Activated naive CD4-positive, alpha-beta T cell treated with anti-CD3 and anti-CD28 coated beads, Interleukin-2, amount 50 U/mL, for 24 hours (primary cell): ENCODE measurements at regions not wholly inside any gene's neighbourhood (a gene's known extent, or its start where the extent isn't known, plus 50 kb on each side); places are given as distances from the start of the nearest gene placed in this dataset.
"Not testable (repeated sequence)": the region's sequence is repeated elsewhere in the genome, so short reads cannot be mapped to it uniquely, and the experiment has no call there.

ENCODE experiments used
- H3K27ac Mint-ChIP-seq: one replicate; pipeline ENCODE4 v1.8.0; 2021; ENCODE audit warnings: mild to moderate bottlenecking, mixed read lengths
- H3K27me3 Mint-ChIP-seq: one replicate; pipeline ENCODE4 v1.8.0; 2021; ENCODE audit warnings: mixed read lengths
- H3K36me3 Mint-ChIP-seq: one replicate; pipeline ENCODE4 v1.8.0; 2021; ENCODE audit warnings: mixed read lengths
- H3K4me1 Mint-ChIP-seq: one replicate; pipeline ENCODE4 v1.8.0; 2021; ENCODE audit warnings: mixed read lengths
- H3K4me3 Mint-ChIP-seq: one replicate; pipeline ENCODE4 v1.8.0; 2021; ENCODE audit warnings: mild to moderate bottlenecking, mixed read lengths
- H3K9me3 Mint-ChIP-seq: one replicate; pipeline ENCODE4 v1.8.0; 2021; ENCODE audit warnings: mixed read lengths

- H3K27ac Mint-ChIP-seq, H3K4me3 Mint-ChIP-seq, H3K27me3 Mint-ChIP-seq, H3K4me1 Mint-ChIP-seq, H3K9me3 Mint-ChIP-seq, H3K36me3 Mint-ChIP-seq: not testable (repeated sequence)
Observed at GRCh38 chr9:67635067-67635466, 223.7 kb upstream of the ANKRD20A1 start.

GRCh38 chr9:67611900-67612299, 246.8 kb upstream of the ANKRD20A1 start:
- not testable (repeated sequence) for H3K9me3 Mint-ChIP-seq, H3K36me3 Mint-ChIP-seq, H3K27me3 Mint-ChIP-seq, H3K27ac Mint-ChIP-seq, H3K4me1 Mint-ChIP-seq, H3K4me3 Mint-ChIP-seq

GRCh38 chr9:67609872-67610271, 248.9 kb upstream of the ANKRD20A1 start:
- H3K36me3 Mint-ChIP-seq, H3K9me3 Mint-ChIP-seq, H3K4me3 Mint-ChIP-seq, H3K27me3 Mint-ChIP-seq, H3K27ac Mint-ChIP-seq, H3K4me1 Mint-ChIP-seq: not testable (repeated sequence)

GRCh38 chr9:67609435-67609834, 249.3 kb upstream of the ANKRD20A1 start:
- not testable (repeated sequence) for H3K36me3 Mint-ChIP-seq, H3K4me3 Mint-ChIP-seq, H3K4me1 Mint-ChIP-seq, H3K9me3 Mint-ChIP-seq, H3K27ac Mint-ChIP-seq, H3K27me3 Mint-ChIP-seq

- H3K4me3 Mint-ChIP-seq, H3K27ac Mint-ChIP-seq, H3K9me3 Mint-ChIP-seq, H3K4me1 Mint-ChIP-seq, H3K36me3 Mint-ChIP-seq, H3K27me3 Mint-ChIP-seq: not testable (repeated sequence)
Observed at GRCh38 chr9:67605113-67605512, 253.6 kb upstream of the ANKRD20A1 start.

- not testable (repeated sequence) for H3K4me3 Mint-ChIP-seq
Observed at GRCh38 chr9:67603609-67604008, 255.1 kb upstream of the ANKRD20A1 start.

GRCh38 chr9:67592424-67592823, 266.3 kb upstream of the ANKRD20A1 start:
- H3K27ac Mint-ChIP-seq, H3K9me3 Mint-ChIP-seq, H3K4me3 Mint-ChIP-seq, H3K27me3 Mint-ChIP-seq, H3K36me3 Mint-ChIP-seq, H3K4me1 Mint-ChIP-seq: not testable (repeated sequence)

More at GRCh38 chr9:67603609-67604008, 255.1 kb upstream of the ANKRD20A1 start:
- not testable (repeated sequence) for H3K27me3 Mint-ChIP-seq, H3K27ac Mint-ChIP-seq, H3K36me3 Mint-ChIP-seq, H3K4me1 Mint-ChIP-seq, H3K9me3 Mint-ChIP-seq

- not testable (repeated sequence) for H3K27me3 Mint-ChIP-seq, H3K4me1 Mint-ChIP-seq, H3K4me3 Mint-ChIP-seq, H3K36me3 Mint-ChIP-seq, H3K27ac Mint-ChIP-seq, H3K9me3 Mint-ChIP-seq
Observed at GRCh38 chr9:67555874-67556273, 302.9 kb upstream of the ANKRD20A1 start.

GRCh38 chr9:67550044-67550443, 308.7 kb upstream of the ANKRD20A1 start:
- H3K4me3 Mint-ChIP-seq, H3K4me1 Mint-ChIP-seq: not testable (repeated sequence)

GRCh38 chr9:67529834-67530233, 328.9 kb upstream of the ANKRD20A1 start:
- H3K9me3 Mint-ChIP-seq, H3K4me1 Mint-ChIP-seq, H3K27me3 Mint-ChIP-seq, H3K27ac Mint-ChIP-seq, H3K4me3 Mint-ChIP-seq, H3K36me3 Mint-ChIP-seq: not testable (repeated sequence)

More at GRCh38 chr9:67550044-67550443, 308.7 kb upstream of the ANKRD20A1 start:
- H3K27ac Mint-ChIP-seq, H3K27me3 Mint-ChIP-seq, H3K9me3 Mint-ChIP-seq, H3K36me3 Mint-ChIP-seq: not testable (repeated sequence)

- H3K4me3 Mint-ChIP-seq, H3K9me3 Mint-ChIP-seq, H3K27ac Mint-ChIP-seq, H3K27me3 Mint-ChIP-seq, H3K36me3 Mint-ChIP-seq, H3K4me1 Mint-ChIP-seq: not testable (repeated sequence)
Observed at GRCh38 chr9:67516938-67517337, 341.8 kb upstream of the ANKRD20A1 start.

- not testable (repeated sequence) for H3K36me3 Mint-ChIP-seq, H3K4me1 Mint-ChIP-seq, H3K27ac Mint-ChIP-seq, H3K27me3 Mint-ChIP-seq, H3K9me3 Mint-ChIP-seq, H3K4me3 Mint-ChIP-seq
Observed at GRCh38 chr9:67514587-67514986, 344.1 kb upstream of the ANKRD20A1 start.

GRCh38 chr9:67503728-67504369, 354.9 kb upstream of the ANKRD20A1 start:
- not testable (repeated sequence) for H3K36me3 Mint-ChIP-seq, H3K27ac Mint-ChIP-seq, H3K4me3 Mint-ChIP-seq, H3K27me3 Mint-ChIP-seq, H3K9me3 Mint-ChIP-seq, H3K4me1 Mint-ChIP-seq

GRCh38 chr9:67492028-67492427, 366.7 kb upstream of the ANKRD20A1 start:
- H3K36me3 Mint-ChIP-seq, H3K9me3 Mint-ChIP-seq, H3K27ac Mint-ChIP-seq, H3K4me3 Mint-ChIP-seq, H3K27me3 Mint-ChIP-seq, H3K4me1 Mint-ChIP-seq: not testable (repeated sequence)

GRCh38 chr9:67477465-67477864, 381.3 kb upstream of the ANKRD20A1 start:
- not testable (repeated sequence) for H3K27ac Mint-ChIP-seq, H3K4me3 Mint-ChIP-seq

GRCh38 chr9:67470739-67471138, 388.0 kb upstream of the ANKRD20A1 start:
- not testable (repeated sequence) for H3K4me1 Mint-ChIP-seq, H3K36me3 Mint-ChIP-seq, H3K27me3 Mint-ChIP-seq, H3K9me3 Mint-ChIP-seq, H3K27ac Mint-ChIP-seq, H3K4me3 Mint-ChIP-seq

More at GRCh38 chr9:67477465-67477864, 381.3 kb upstream of the ANKRD20A1 start:
- H3K27me3 Mint-ChIP-seq, H3K4me1 Mint-ChIP-seq, H3K36me3 Mint-ChIP-seq, H3K9me3 Mint-ChIP-seq: not testable (repeated sequence)

GRCh38 chr9:67468326-67468725, 390.4 kb upstream of the ANKRD20A1 start:
- H3K27me3 Mint-ChIP-seq, H3K27ac Mint-ChIP-seq, H3K4me3 Mint-ChIP-seq, H3K36me3 Mint-ChIP-seq, H3K9me3 Mint-ChIP-seq, H3K4me1 Mint-ChIP-seq: not testable (repeated sequence)
